Fibroblast of upper back skin (primary cell): ENCODE measurements at regions not wholly inside any gene's neighbourhood (a gene's known extent, or its start where the extent isn't known, plus 50 kb on each side); places are given as distances from the start of the nearest gene placed in this dataset.
A peak's percentile ranks its signal among the peaks of the same experiment; 100 is the strongest.
"Not testable (repeated sequence)": the region's sequence is repeated elsewhere in the genome, so short reads cannot be mapped to it uniquely, and the experiment has no call there.

Experiments used
- DNase-seq: peaks from one replicate; pipeline ENCODE4 v3.0.0-alpha.2; 2013

DNA sequence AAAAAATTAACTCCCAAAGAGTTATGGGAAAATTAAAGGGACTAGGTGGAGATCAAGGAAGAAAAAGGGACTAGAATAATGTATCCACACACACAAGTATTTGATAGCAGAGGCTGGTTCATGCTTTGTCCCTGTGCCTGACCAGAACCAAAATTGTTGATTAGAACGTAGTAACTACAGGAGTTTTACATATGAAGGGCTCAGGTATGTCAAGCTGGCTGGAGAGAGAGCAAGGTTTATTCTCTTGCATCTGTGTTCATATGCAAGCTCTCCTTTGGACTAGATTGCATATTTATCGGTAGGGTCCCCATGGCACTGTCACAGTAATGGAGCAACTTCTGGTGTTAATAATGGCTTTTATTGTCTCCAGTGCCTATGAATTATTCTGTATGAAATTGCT lies 239.9 kb upstream of the TRPM3 start:
- DNase-seq: no peak

- DNase-seq: no peak
Measured at GRCh38 chr9:71357346-71357745, 235.9 kb upstream of the TRPM3 start.

DNA sequence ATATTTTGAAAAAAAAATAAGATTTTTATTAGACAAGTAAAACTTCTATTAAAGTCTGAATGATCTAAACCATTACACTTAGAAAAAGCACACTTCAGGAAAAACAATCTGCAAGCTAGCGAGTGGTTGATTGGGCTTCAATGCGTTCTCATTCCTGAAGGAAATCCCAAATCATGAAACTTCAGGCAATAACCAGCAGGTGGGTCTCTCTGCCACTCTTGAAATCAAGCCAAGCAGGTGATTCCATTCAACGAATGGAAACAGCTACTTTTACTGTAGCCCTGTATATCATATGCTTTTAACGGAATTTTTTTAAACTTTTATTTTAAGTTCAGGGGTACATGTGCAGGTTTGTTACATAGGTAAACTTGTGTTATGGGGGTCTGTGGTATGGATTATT lies 234.5 kb upstream of the TRPM3 start:
- no peak for DNase-seq

DNA sequence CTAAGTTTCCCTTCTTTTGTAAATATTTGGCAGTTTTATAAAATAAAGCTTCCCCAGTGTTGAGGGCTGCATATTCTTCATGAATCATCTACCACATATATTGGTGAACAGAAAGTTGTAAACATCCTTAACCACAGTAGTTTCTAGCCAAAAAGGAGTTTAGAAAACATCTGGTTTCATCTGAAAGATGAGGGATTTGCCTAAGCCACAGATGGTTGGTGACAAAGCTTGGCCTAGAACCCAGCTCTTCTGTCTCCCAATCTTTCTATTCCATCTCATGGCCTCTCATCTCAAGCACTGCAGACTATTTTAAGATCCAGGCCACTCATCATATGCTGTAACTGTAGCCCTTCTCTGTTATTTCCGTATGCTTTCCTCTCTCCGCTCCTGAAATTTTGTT lies 232.3 kb upstream of the TRPM3 start:
- DNase-seq: peak; percentile 86

DNA sequence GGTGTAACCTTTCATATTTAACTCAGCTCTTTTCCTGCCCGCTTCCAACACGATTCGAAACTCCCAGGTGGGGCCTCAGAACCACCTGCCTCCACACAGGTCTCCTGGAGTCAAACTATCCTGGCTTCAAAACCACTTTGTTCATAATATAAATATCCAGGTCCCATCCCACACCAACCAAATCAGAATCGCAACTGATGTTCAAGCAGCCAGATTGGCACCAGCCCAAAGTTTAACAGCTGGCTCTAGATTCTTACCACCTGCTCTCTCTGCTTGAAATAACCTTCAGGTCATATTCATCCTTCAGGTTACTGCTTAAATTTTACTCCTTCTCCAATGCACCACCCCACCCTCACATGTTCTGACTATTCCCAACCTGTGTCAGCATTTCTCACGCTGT lies 231.4 kb upstream of the TRPM3 start:
- DNase-seq: no peak

GRCh38 chr9:71349218-71349617 lies 227.8 kb upstream of the TRPM3 start:
- DNase-seq: peak; percentile 92

- DNase-seq: no peak
Measured at GRCh38 chr9:71333321-71333720, 211.9 kb upstream of the TRPM3 start.

DNA sequence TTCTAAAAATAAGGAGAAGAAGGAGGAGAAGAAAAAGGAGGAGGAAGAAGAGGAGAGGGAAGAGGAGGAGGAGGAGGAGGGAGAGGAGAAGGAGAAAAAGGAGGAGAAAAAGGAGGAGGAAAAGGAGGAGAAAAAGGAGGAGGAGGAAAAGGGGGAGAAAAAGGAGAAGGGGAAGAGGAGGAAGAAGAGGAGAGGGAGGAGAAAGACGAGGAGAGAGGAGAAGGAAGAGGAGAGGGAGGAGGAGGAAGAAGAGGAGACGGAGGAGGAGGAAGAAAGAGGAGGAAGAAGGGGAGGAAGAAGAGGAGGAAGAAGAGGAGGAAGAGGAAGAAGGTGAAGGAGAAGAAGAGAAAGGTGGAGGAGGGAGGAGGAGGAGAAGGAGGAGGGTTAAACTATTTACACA lies 210.2 kb upstream of the TRPM3 start:
- DNase-seq: no peak

DNA sequence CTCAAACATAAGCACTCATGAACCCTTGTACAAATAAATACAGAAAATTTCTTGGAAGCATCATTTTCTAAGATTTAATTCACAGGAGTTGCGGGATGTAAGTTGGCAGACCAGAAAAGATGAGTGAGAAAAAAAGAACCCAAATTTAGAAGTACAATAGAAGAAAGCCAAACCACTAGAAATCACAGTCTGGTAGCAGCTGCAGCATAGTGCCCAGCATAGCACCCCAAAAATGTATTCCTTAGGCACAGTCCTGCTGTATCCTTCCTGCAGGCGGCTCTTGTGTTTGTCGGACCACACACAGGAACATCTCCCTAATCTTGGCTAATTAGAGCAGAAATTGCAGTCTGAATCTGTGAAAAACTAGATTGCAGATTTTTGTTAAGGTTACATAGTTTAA lies 208.5 kb upstream of the TRPM3 start:
- no peak for DNase-seq

DNA sequence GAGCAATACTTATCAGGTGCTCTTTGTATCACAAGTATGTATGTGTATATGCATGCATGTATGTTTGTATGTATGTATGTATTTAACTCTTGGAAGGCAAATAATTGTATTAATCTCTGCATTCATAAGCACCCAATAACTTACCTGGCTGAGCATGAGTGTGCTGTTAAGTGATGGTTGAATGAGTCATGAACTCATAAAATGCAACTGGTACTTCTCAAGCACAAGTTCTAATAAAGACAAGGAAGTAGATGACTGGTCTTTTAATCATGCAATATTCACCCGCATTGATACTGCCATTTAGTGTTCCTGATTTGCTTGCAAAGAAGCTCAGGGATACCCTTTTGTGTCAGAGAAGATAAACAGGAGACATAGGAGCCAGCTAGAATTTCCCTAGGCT lies 204.9 kb upstream of the TRPM3 start:
- DNase-seq: no peak

DNA sequence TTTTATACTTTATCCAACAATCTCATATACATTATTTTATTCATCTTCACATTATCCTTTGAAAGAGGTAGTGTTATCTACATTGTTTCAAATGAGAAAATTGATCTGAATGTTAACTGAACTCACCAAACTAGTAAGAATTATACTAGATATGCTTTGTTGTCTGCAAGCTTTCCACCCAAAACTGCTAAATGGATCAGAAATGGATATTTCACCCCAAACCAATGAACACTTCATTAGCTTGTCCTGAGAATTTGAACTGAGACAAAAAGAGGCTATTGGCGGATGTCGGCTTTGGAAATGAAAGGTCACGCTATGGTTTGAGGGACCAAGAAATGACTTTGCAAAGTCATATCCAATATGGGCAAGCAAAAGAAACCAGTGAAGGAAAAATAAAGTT lies 201.9 kb upstream of the TRPM3 start:
- DNase-seq: no peak

GRCh38 chr9:71322311-71322710 lies 200.9 kb upstream of the TRPM3 start:
- peak; percentile 34 for DNase-seq

DNA sequence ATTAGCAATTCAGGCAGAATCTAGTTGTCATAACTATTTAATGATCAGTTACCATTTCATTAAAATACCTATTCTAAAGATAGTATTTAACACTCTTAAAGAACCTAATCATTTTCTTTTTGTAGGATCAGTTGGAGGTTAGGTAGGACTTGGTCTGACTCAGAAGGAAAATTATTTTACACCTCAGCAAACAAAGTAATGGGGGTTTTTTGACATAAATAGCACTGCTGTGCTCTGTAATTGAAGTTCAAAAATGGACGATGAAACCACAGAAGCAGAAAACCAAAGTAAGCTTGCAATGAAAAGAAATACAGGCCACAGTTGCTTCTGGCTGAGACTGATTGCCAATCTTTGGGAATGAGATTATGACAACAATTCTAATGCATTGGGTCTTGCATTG lies 187.0 kb upstream of the TRPM3 start:
- no peak for DNase-seq

DNA sequence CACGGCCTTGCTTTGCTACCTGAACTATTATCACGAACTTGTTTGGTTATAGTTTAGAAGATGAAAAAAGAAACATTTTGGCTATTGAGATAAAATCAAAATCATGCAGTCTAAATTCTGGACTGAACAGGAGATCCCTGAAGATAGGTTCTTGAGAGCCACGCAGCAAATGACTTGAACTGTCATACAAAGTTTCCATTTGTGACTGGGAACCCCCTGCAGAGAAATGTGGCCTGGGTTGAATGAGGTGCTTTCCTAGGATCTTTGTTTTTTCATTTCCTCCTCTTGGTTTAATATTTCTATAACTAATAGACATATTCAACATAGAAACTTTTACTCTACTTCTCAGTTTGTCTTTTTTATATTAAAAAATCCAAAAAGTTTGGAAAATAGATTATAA lies 184.7 kb upstream of the TRPM3 start:
- DNase-seq: no peak

GRCh38 chr9:71303351-71303750 lies 181.9 kb upstream of the TRPM3 start:
- peak; percentile 85 for DNase-seq

GRCh38 chr9:71302776-71303175 lies 181.4 kb upstream of the TRPM3 start:
- peak; percentile 20 for DNase-seq

GRCh38 chr9:71295928-71296327 lies 174.5 kb upstream of the TRPM3 start:
- no peak for DNase-seq

DNA sequence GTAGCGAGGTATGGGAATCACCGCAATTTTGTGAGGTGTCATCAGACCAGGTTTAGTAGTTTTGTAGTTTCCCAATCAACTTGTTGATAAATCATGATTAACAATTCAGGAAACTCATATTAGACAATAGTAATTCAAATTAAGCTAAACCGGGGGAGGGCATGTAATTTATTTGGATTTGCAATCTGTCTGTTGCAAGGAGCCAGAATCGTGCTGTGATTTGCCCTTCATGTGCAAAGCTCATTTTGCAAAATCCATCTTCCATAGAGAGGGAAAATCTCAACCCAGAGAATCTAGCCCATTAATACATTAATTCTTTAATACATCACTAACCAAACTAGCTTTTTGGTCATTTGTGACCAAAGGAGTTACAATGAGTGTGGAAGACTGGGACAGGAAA lies 164.7 kb upstream of the TRPM3 start:
- no peak for DNase-seq

- DNase-seq: peak; percentile 69
Measured at GRCh38 chr9:71285191-71285656, 163.8 kb upstream of the TRPM3 start.

- not testable (repeated sequence) for DNase-seq
Measured at GRCh38 chr9:71282116-71282515, 160.7 kb upstream of the TRPM3 start.

DNA sequence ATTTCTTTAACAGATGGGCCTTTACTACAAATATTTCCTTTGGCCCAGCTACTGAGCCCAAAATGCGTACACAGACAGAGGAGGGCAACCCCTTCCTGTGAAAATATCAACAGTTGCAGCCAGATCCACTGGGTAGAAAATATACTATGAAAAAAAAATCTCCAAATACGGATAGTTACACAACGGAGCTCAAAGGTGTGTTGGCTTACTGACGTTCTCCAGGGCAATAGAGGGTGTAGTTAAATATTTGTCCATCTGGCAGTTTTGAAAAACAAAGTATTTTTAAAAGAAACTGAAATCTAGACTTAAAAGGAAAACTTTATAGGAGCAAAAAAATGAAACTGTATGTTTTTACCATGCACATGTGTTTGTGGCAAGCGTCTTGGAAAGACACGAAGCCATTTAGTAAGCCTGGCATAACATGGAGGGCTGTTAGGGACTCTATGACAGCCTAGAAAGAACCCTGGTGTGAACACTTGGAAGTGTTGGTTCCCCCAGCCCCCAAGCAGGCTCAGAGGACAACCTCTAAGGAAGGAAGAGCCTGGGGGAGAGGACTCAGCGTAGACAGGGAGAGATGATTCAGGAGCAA lies 157.8 kb upstream of the TRPM3 start:
- no peak for DNase-seq

- DNase-seq: no peak
Measured at GRCh38 chr9:71273613-71274012, 152.2 kb upstream of the TRPM3 start.

GRCh38 chr9:71271602-71272001 lies 150.2 kb upstream of the TRPM3 start:
- DNase-seq: no peak

DNA sequence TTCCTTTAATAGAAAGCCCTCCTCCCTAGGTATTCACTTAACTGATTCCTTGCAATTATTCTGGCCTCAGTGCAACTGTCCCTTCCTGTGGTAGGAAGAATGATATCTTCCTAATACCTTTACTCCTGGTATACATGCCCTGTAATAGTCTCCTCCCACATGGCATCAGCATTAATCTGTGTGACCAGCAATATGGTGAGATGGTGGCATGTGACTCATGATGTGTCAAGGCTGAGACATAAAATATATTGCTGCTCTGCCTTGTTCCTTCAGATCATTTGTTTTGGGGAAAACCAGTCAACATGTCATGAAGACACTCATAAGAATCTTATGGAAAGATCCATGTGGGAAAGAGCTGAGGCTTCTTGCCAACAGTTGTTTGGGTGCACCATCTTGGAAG lies 149.1 kb upstream of the TRPM3 start:
- no peak for DNase-seq

GRCh38 chr9:71269859-71270258 lies 148.4 kb upstream of the TRPM3 start:
- no peak for DNase-seq
